Stimulated activated CD4-positive, alpha-beta T cell treated with anti-CD3 and anti-CD28 coated beads, Interleukin-15, amount 100 ng/mL, for 48 hours (primary cell): ENCODE measurements at regions not wholly inside any gene's neighbourhood (a gene's known extent, or its start where the extent isn't known, plus 50 kb on each side); places are given as distances from the start of the nearest gene placed in this dataset.

Experiments
- DNase-seq, 2 donors: peaks; one replicate each; pipeline ENCODE4 v3.0.0-alpha.2; 2020; ENCODE audit warnings: low read depth in 2 of 2

DNA sequence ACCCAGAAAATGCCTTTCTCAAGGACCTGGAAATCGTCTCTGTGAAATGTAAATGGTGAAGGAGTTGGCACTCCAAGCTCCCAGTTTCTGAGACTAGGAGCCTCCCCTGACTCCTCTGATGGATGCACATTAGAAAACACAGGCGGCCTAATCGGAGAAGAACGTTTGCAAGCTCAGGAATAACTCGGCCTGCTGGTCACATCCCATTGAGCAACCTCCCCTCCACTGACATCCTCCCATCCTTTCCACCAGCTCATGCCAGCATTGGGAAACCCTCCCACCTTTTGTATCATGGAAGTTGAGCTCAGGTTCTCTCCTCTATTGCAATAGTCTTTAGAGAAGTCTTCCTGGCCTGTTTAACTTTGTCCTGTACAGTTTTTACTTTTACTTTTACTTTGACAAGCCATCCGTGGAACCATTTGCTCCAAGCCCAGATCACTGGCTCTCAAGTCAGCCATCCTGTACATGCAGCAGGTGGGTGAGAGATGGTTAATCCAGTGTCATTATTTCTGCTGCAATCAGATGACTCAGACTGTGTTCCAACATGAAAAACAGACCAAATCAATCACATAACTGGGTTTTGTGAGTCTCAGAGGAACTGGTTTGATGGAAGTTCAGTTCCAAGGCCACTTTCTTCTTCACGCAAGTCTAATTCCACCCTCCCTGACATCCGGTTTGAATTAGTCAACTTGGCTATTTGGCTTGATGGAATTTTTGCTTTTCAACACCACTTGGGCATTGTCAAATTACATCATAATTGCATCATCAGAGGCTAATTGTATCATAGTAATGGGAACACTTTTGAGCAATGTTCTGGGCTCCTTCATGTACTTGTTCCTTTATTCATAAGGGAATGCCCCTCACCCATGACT is 619.4 kb upstream of the CDH4 start:
- DNase-seq = no peak

DNA sequence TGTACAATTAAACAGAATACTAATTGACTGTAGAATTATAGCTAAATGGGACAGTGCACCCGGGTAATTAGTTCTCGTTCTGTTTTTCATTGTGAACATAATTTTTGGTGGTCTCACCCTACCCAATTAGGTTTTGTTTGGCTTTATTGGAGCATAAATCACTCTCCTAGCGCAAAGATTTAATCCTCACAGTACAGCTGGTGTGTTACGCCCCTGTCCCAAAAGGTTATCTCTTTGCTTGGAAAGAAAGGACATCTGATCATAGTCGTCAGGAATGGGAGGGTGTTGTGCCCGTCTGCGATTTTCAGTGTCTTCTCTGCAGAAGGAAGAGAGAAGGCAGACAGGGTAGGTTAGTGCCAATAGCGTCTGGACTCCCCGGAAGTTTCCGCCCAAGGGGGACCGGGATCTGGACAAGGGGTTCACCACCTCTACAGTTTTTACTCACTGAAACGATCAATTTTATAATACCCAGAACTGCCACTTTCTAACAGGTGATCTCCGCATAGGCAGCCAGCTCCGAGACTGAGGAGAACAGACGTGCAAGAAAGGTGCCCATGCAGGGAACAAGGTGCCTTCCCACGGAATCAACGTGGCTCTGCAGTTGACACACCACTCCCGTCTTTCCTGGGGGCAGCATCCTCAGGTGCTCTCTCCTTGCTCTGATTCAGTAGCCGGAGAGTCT is 617.4 kb upstream of the CDH4 start:
- no peak for DNase-seq

DNA sequence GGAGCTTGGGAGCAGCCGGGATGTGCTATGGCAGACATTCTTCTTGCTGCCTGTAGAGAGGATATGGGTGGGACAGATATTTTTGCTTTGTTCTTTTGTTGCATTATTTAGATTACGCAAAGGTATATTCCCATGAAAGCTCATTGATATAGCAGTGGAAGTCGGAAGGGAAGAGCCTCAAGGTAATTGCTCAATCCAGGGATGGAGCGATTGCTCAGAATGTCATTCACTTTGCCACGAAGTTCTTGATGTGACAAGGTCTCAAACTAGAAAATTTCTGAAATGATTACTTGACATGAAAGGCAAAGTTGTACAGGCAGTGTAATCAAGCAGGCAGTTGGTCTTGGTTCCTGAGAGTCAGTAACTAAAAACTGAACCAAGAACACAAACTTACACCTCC is 615.6 kb upstream of the CDH4 start:
- DNase-seq = no peak

DNA sequence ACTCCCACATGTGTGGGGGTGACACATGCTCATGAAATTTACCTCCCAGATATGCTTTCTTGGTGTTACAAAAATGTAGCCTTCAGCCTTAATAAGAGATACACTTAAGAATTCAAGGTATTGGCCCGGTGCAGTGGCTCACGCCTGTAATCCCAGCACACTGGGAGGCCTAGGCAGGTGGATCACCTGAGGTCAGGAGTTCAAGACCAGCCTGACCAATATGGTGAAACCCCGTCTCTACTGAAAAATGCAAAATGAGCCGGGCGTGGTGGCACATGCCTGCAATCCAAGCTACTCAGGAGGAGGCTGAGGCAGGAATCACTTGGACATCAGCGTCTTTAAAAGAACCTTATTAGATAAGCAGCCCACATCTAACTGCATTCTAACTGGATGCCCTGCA is 614.3 kb upstream of the CDH4 start:
- DNase-seq = no peak

DNA sequence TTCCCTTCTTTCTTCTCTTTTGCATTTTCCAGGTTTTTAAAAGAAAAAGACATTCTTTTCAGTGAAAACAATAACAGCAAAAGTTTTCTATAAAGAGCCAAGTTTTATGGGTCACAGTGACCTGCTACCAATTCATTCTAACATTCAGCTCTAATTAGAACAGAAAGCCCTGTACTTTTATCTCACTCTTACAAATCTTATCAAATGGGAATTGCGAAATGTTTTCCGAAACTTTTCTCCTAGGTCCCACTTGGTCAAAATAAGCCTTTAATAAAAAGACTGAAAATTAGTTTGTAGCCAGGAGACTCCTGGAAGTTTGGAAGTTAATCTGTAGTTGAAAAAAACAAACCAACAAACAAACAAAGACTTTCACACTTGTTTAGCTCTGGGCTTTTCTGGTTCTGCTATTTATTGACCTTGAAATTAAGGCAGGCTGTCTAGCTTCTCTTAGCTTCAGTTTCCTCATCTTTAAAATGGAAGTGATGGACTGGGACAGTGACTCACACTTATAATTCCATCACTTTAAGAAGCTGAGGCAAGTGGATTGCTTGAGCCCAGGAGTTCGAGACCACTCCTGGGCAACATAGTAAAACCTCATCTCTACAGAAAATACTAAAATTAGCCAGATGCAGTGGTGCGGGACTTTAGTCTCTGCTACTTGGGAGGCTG is 613.5 kb upstream of the CDH4 start:
- no peak for DNase-seq

DNA sequence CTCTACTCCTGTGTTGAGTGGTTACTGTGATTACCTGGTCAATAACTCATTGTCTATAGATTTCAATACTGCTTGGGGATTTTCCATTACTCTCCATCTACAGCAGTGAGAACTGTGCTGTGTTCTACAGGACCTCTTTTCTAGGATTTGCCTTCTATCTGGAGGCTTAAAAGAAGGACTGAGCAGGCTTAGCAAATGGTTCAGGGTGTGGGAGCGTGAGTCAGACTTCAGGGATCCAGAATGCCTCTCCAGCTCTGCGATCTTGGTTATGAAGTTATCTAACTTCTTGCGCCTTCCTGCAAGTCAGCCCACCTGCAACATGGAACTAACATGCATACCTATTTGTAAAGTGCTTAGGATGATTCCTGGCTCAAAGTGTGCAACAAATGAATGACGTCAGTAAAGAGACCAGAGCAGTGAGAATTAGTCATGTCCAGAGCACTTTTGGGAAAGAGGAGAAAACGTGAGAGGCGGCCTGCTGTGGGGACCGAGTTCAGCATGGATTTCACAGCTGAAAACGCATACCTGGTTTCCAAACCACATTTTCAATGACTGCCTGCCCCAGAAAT is 610.1 kb upstream of the CDH4 start:
- no peak for DNase-seq

DNA sequence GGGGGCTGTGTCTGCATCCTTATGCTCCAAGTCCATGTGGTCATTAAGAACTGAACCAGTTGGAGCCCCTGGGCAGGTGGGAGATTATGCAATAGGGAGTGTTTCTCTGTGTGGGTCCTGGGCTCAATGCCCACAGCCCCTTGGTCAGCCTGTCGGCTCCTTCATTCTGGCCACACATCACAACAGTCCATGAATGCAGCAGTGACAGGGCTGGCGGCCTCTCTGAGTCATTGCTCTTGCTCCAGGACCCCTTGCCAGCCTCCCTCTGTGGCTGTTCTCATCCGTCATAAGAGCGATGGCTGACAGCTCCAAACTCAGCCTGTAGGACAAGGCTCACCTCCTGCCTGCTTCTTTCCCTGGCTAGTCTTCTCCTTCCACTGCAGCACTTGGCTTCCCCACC is 609.5 kb upstream of the CDH4 start:
- no peak for DNase-seq

DNA sequence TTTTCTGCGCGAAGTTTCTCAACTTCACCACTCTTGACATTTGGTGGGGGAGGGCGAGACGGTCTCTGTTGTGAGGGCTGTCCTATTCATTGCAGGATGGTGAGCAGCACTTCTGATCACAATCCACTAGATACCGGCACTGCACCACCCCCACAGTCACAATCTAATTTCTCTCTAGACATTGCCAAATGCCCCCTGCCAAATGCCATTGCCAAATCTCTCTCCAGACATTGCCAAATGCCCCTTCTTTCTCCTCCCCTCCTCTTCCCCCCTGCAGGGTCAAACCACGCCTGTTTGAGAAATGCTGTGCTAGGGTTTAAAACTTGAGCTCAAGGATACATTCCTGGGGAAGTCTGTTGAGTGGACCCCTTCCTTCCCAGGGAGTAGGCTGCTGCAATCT is 603.5 kb upstream of the CDH4 start:
- DNase-seq = no peak

DNA sequence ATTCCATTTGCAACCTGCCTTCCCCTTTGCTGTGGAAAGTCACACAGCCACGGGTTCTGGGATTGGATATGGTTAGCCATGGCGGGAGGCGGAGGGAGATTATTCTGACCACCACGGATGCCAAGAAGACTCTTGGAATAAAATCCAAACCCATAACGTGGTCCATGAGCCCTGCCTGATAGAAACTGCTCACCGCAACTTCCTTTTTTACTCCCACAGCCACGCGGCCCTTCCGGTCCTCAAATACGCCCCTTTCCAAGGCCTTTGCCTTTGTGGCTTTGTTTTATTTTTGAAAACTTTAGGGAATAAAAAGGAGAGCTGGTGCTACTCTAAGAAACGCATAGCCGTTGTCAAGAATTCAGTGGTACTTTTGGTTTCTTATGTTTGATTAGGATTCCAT is 602.5 kb upstream of the CDH4 start:
- no peak for DNase-seq

DNA sequence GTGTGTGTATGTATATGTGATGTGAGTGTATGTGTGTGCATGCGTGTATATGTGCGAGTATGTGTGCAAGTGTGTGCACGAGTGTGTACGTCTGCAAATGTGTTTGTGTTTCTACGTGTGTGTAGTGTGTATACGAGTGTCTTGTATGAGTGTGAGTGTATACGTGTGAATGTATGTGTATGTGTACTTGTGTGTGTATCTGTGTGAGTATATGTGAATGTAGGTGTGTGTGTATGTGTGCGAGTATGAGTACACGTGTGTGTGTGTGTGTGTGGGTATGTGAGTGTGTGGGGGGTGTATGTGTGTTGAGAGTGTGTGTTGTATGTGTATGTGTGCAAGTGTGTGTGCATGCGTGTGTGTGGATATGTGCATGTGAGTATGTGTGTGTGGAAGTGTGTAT is 602.0 kb upstream of the CDH4 start:
- no peak for DNase-seq

DNA sequence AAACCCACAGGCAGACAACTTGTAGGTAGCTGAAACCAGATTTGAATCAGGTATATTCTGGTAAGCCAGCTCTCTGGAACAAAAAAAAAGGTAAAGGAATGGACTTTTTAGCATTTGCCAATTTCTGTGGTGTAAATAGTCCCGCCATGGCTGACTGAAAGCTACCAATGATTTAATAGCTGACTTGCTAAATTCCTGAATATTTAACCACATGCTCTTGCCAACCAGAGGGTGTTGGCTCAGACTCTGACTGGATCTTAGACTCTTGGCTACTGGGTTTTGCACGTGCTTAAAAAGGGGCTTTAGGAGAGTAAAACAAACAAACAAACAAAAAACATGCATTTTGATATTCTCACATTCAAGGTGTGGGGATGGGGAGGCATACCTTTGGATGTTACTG is 600.0 kb upstream of the CDH4 start:
- DNase-seq = no peak

DNA sequence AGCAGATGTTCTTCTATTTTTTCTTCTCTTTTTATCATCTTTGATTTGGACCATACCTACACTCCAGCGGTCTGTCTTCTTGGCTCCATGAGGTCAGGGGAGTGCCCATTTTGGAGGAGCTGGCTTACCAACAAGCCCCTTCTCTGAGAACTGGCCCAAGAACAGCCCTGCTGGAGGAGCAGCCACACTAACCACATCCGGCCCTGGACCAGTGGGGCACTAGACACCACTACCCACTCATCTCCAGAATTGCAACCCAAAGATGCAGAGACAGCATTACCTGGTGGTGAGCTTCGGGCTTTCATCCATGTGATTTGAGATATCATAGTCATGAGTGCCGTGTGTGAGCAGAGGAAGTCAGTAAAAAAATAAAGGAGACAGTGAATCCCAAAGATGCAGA is 599.4 kb upstream of the CDH4 start:
- no peak for DNase-seq

DNA sequence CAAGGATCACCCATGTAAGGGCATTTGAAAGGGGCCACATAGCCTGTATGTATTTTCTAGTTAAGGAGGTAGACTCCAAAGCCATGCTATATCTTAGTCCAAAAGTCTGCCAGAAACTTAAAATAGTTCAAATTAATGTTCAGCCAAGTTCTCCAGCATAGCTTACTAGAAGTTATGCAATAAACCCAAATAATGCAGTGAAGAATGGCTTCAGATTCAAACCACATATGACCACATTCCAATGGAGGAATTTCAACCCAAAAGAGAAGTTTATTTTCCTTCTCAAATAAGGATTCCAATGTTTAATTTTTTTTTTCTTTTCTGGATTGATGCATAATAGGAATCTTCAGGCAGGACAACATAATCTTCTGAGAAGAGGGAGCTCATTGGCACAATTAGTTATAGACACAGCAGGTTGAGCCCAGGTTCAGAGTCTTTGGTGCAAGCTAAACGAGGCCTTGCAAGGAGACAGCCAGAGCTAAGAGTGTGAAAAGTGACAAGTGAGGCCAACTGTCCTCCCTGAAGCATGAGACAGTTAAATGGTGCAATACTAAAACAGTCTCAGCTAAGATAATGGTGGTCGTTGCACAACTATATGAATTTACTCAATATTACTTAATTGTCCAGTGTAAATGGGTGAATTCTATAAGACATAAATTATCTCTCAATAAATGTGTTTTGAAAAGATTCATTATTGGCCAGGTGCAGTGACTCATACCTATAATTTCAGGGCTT is 598.8 kb upstream of the CDH4 start:
- DNase-seq = no peak

DNA sequence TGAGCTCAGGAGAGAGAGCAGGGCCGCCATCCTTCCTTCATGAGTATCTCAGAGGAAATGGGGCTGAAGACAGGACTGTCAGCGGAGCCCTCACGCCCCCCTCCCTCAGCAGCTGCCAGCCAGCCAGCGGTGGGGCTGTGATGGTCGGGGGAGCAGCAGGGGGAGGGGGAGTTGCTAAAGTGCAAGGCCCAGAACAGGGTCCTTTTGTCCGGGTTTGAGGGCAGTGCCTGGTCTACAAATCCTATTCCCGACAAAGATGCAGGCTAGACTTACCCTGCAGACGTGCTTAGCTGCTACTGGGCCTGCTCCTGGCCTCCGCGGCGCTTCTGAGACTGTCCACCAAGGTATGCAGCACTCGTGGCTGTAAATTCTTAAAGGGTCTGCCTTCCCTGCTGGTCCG is 593.4 kb upstream of the CDH4 start:
- no peak for DNase-seq

DNA sequence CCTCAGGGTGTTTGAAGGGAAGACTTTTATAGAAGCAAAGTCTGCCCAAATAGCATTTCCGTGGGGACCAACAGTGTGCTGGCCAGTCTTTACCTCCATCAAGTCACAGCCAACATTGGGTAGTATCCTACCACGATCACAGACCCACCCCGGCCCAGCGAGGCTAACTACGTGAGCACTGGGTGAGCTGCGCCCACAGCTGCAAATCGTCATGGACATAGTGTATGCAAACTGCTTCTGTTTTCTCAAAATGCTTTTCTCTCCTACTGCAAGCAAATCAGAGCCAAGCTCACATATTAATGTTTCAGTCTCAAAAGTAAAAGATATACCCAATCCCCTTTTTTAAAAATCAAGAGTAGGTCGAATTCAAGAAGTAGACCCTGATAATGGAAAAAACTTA is 592.8 kb upstream of the CDH4 start:
- DNase-seq = no peak

DNA sequence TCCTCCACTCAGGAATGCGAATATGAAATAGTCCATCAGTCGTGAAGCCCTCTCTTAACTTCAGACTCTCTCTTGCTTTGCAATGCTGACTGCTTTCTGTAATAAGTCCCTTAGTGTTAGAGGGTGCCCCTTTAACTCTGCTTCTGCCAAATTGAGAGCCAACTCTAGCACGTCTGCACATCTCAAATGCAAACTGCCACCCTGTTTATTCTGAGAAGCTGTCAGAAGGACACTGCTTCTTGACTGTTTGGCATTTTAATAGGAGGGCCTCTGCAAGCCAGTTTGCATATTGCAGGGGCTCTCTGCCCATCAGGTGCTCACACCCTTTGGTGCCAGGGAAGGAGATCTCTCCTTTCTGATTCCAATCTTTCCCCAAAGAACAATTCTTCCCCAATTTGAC is 589.8 kb upstream of the CDH4 start:
- DNase-seq = no peak

DNA sequence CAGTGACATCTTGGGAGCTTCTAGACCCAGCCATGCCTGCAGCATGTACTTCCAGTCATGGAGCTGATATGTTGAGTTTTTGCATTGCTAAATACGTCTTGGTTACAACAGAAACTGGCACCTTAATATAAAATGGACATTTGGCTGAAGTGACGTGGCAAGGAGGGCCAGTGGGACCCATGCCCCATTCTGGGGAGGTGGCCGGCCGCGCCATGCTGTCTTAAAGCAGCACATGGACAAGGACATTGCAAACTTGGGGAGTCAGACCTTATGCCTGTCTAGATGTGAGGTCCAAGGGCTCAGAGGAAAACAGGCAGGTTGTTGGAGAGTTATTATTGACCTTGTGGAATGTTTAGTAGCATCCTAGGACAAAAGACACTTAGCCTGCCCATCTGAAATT is 588.0 kb upstream of the CDH4 start:
- DNase-seq = no peak

DNA sequence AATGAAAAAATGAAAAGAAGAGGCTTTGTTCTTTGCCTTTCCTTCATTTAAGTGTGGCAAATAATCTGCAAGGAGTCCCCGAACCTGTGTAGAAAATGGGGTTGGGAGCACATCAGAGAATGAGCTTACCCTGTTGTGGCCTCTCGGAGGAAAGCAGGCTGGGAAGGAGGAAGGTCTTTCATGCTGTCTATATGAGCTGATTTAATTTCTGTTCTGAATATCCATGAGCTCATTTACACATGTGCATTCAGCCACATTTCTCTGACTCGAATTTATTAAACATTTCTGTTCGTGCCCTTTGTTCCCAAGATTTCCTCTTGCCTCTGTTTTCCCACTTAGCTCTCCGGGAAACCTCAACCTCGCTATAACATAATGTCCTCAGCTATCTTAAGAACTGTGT is 584.4 kb upstream of the CDH4 start:
- no peak for DNase-seq

DNA sequence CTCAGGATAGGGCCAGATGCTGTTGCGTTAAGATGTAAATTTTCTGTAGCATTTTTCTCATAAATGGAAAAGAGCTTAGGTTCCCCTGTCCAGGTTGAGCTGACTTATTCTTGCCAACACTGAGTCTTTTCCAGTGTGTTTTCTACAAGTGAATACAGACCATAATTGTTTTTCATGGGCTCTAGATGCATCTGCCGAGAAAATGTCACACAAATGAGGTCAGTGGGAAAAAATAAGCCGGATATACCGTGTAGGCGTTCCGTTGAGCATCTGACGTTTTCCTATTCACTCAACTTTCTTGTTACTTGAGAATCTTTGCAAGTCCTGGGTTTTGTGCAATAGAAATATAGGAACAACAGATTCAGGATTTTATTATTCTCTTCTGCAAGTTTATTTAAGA is 582.9 kb upstream of the CDH4 start:
- DNase-seq = no peak

DNA sequence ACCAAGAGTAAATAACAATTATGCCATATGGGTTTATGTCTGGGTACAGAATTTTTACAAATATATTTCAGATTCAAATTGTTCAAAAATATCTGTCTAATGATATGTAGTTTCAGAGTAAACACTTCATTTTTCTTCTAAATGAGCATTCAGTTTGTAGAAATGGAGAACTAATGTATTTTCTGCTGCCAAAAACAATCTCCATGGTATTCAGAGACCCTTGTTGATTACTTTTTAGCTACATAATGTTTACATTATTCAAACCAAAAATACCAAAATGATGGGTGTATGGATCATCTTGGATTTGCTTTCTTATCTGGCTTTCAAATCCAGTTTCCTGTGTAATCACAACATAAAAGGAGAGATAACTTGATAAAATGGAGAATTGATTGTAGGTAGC is 576.0 kb upstream of the CDH4 start:
- no peak for DNase-seq

DNA sequence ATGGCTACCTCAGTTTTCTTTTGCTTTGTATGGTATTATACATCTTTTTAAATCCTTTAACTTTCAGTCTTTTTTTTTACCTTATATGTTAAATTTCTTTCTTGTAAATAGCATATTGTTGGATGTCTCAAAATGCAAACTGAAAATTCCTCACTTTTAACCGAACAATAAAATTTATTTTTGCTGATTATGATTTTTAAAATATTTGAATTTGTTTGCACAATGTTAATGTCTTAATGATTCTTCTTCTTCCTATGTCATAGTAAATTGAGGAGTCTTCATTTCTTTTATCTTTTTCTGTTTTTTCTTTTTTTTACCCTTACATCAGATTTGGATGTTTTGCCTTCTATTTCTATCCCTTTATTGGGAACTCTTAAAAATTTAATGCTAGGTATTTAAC is 574.2 kb upstream of the CDH4 start:
- no peak for DNase-seq

DNA sequence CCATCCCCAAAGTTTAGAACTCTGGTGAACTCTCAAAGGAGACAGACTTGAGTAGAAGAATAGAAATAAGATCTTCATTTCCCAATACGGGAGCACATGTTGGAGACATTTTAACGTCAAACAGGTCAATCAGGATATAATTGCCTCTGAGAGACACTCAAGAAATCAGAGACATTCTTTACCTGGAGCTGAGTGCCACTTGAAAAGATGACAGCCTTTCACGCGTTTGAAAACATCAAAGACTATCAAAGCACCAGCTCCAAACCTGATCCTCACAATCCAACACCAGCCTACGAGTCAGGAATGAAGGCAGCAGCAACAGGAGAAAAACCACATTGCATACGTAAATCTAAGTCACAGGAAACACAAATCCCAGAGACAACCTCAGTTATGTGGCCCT is 571.5 kb upstream of the CDH4 start:
- DNase-seq = no peak
